HG03457 (cell line): ENCODE measurements at regions not wholly inside any gene's neighbourhood (a gene's known extent, or its start where the extent isn't known, plus 50 kb on each side); places are given as distances from the start of the nearest gene placed in this dataset.

Experiments
- ATAC-seq: cut with Tn5 transposase; IDR thresholded peaks from one replicate; pipeline ENCODE4 v1.9.1; 2021; ENCODE audit warnings: moderate number of reproducible peaks; ENCODE audit not compliant: unreplicated experiment

DNA sequence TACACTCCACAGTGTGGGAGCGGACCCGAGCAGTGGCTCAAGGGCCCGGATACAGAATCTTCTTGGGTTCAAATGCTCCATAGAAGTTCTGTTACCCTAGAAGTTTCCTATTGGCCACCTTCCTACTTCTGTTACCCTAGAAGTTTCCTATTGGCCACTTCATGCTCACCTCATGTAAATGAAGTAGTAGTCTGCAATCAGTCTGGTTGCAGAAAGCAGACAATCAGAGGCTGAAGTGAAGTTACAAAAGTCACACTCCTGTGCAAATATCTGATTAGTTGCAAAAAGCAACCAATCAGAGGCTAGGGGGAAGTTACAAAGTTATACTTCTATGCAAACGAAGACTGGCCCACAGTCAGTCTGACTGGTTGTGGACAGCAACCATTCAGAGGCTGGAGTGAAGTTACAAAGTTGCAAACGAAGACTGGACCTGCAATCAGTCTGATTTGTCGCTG, 77.8 kb upstream of the CPNE8 start:
- ATAC-seq, result no peak

- ATAC-seq, result no peak
Measured at GRCh38 chr12:38977132-38977531, 71.7 kb upstream of the CPNE8 start.

GRCh38 chr12:38969706-38970105, 64.3 kb upstream of the CPNE8 start:
- no peak for ATAC-seq

DNA sequence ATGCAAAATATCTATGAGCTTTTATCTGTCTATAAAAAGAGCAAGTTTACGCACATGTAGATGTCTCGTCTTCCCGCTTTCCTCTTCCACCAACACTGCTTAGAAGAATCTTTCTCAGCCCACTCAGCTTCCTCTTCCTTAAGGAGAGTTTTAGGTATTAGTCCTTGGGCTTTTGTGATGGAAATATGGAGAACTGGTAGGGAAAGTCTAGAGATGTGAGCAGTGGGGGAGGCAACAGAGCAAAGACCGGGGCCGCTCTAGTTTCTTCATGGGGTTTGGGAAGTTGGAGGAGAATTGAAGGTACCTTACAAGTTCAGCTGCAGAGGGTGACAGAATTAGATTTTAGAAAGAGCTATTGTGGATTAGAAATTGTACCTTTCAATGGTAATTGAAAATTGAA, 56.3 kb upstream of the CPNE8 start:
- no peak for ATAC-seq

DNA sequence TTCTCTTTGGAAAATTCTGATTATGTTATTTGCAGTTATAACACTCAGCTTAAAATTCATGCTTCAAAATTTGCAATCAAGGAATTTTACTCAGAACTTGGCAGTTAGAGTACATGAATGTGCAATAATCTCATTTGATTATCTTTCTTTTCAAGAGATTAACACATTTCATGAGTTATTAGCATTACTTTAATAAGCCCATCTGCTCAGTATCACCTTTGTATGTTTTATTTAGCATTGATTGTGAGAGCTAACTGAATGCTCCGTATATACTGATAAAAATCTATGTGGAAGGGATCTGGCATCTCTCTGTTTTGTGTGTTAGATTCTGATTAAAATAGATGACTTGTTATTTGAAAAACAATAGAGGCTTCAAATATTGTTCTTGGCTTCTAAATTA, 55.6 kb upstream of the CPNE8 start:
- ATAC-seq, result no peak

DNA sequence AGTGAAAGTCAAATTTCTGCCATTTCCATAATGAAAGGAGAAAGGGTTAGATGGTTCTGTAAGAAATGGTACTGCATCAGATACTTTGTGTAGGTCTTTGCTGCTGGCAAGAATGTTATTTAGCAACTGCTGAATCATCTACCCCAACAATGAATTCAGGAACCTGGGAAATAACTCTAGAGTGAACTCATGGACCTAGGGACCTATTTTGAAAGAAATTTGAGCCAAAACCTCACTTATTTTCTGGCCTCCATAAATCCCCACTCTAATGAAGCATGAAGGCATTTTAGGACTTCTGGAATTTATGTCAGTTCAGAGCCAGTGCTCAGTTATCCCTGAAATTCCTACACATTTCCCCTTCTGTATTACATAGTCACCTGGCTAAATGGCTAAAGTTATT, 50.9 kb upstream of the CPNE8 start:
- ATAC-seq, result no peak
